ENCODE measurements at regions not wholly inside any gene's neighbourhood (a gene's known extent, or its start where the extent isn't known, plus 50 kb on each side); places are given as distances from the start of the nearest gene placed in this dataset.

DNA sequence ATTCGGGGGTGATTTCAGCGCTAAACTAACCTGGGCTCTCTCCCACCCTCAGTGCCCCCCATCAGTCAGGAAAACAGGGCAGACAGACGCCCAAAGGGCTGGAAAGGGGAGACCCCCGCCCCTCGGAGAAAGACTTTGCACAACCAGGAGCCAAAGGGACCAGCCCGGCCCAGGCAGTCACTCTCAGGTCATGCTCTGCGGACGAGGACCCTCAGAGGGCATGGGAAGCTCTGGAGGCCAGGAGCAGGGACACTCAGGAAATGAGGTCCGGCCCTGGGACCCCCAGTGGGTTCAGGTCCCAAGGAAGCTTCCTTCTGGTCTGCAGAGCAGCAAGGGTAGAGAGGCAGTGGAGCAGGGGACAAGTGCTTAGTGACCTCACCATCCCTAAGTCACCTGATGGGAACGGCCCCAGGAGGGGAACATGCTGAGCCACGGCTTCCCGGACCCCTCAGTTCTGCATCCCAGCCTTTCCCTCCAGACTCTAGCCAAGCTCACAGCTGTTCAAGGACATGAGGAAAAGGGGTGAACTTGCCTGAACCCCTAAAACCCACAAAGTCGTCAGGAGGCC, 88.0 kb upstream of the GPC1 start (continued):
- TF ChIP-seq ATF7 (IDR thresholded peaks at IDR 0.05; ENCODE audit: low read depth) (no peak), EGR1 (IDR thresholded peaks at IDR 0.05; ENCODE audit: borderline replicate concordance in 1 of 2, low read depth in 2 of 2, low read length in 2 of 2) (no peak)

- RAD21 ChIA-PET (ENCODE audit: unreplicated experiment) = no interaction called here
- no peaks in the 10 kb centered on the region for H3K79me2 ChIP-seq (ENCODE audit: control insufficient read depth, insufficient read depth, low read length)
- no peaks in the 10 kb centered on the region for H3K27me3 ChIP-seq (replicated peaks in 1 of 2; ENCODE audit: control insufficient read depth in 2 of 2, insufficient read depth in 2 of 2, low read length in 1 of 2)
- 18% methylated on average over 8 of the region's 8 CpGs for WGBS (ENCODE audit: insufficient coverage, insufficient replicate concordance, low lambda C conversion rate, missing lambda C conversion rate)
- in situ Hi-C loops (cut with MboI) (no loop called here), intact Hi-C loops (cut with micrococcal nuclease; ENCODE audit: unreplicated experiment) (no loop called here)
- H3K36me3 ChIP-seq (ENCODE audit: control insufficient read depth in 2 of 2, insufficient read depth in 2 of 2, low read length in 1 of 2) = no peaks in the 10 kb centered on the region
- no peaks in the 10 kb centered on the region for H3K4me1 ChIP-seq (ENCODE audit: control insufficient read depth, insufficient read depth, low read length)
- H3K9me3 ChIP-seq (replicated peaks; ENCODE audit: control insufficient read depth, insufficient read depth, low read length) = no peaks in the 10 kb centered on the region; the same call in 2 of the 3 replicates
- BruUV-seq (replicated peaks) = no TSS peak
- no peak overlapping the region for H3K4me2 ChIP-seq (ENCODE audit: control insufficient read depth, insufficient read depth)
- FAIRE-seq (no peak), ATAC-seq (no peak), DNase-seq (ENCODE audit: low read depth, low spot score) (no peak)
- SMC1A ChIA-PET (ENCODE audit: uncharacterized antibody, unreplicated experiment) = no interaction called here
- H2AFZ ChIP-seq (ENCODE audit: control insufficient read depth, low read depth, low read length) = no peak overlapping the region
- CTCF ChIA-PET = no interaction called here
- TF ChIP-seq, protein P1, sequence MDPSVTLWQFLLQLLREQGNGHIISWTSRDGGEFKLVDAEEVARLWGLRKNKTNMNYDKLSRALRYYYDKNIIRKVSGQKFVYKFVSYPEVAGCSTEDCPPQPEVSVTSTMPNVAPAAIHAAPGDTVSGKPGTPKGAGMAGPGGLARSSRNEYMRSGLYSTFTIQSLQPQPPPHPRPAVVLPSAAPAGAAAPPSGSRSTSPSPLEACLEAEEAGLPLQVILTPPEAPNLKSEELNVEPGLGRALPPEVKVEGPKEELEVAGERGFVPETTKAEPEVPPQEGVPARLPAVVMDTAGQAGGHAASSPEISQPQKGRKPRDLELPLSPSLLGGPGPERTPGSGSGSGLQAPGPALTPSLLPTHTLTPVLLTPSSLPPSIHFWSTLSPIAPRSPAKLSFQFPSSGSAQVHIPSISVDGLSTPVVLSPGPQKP (IDR thresholded peaks at IDR 0.05; ENCODE audit: low read depth, low read length) = no peak
- TF ChIP-seq ZZZ3 (IDR thresholded peaks at IDR 0.05; ENCODE audit: control insufficient read depth, insufficient read length, low read depth) (no peak), NKRF (conservative IDR thresholded peaks at IDR 0.05) (no peak), SP1 (IDR thresholded peaks at IDR 0.05; ENCODE audit: low read depth, low read length) (no peak), IKZF1 (conservative IDR thresholded peaks at IDR 0.05) (no peak), MLLT1 (IDR thresholded peaks at IDR 0.05) (no peak), HDAC6 (IDR thresholded peaks at IDR 0.05; ENCODE audit: unreplicated experiment) (no peak), MXI1 (IDR thresholded peaks at IDR 0.05; ENCODE audit: low read depth, low read length) (no peak), BCLAF1 (IDR thresholded peaks at IDR 0.05) (no peak), JUND (IDR thresholded peaks at IDR 0.05; ENCODE audit: low read depth, low read length) (no peak), NR2C1 (IDR thresholded peaks at IDR 0.05) (no peak), PKNOX1 (IDR thresholded peaks at IDR 0.05) (no peak)
- no peaks in the 10 kb centered on the region for H4K20me1 ChIP-seq (ENCODE audit: control insufficient read depth, insufficient read depth)
- no peak overlapping the region for H3K9ac ChIP-seq (ENCODE audit: control insufficient read depth, insufficient read depth, low read length)
- H3K4me3 ChIP-seq = no peak overlapping the region
- H3K27ac ChIP-seq (ENCODE audit: control insufficient read depth, insufficient read depth) = no peak overlapping the region
- POLR2A ChIA-PET = no interaction called here
Measured at GRCh38 chr2:240347949-240348500, 87.4 kb upstream of the GPC1 start.

Data from GM12878 (cell line).